SK-N-SH (cell line): ENCODE measurements at regions not wholly inside any gene's neighbourhood (a gene's known extent, or its start where the extent isn't known, plus 50 kb on each side); places are given as distances from the start of the nearest gene placed in this dataset.

Experiments
- CTCF ChIA-PET: fragments of 300-600, 350-600 bp; formaldehyde crosslinking; extraction: SDS; loops from one replicate; lab custom pipeline; 2021; lab: Yijun Ruan, JAX
- POLR2A ChIA-PET: fragments of 350-600 bp; sonication (Branson Sonifier 250); formaldehyde crosslinking; extraction: SDS; loops from one replicate; lab custom pipeline; 2020; ENCODE audit warnings: antibody characterized with exemption, inconsistent platforms; lab: Yijun Ruan, JAX
- DNase-seq: peaks from one replicate; pipeline ENCODE4 v3.0.0; 2012
- H2AFZ ChIP-seq: fragments of 200-600 bp; sonication (generic); 2 replicates; pipeline ENCODE4 v1.8.1; 2016; ENCODE audit warnings: antibody characterized with exemption, mild to moderate bottlenecking, low read depth
- H3F3A ChIP-seq: fragments of 200-600 bp; sonication (generic); replicated peaks from 2 replicates; pipeline ENCODE3; 2016; ENCODE audit warnings: antibody characterized with exemption, mild to moderate bottlenecking; ENCODE audit not compliant: insufficient read depth
- H3K27ac ChIP-seq, 2 experiments: fragments of 200-500 bp in 1 of 2; fragments of 200-600 bp in 1 of 2; sonication (Bioruptor generic) in 1 of 2; sonication (generic), shearing (Covaris generic) in 1 of 2; 2 replicates each; pipeline versions ENCODE4 v1.5.1 to v1.6.1; 2014 to 2016; ENCODE audit warnings: low read depth in 2 of 2, inconsistent platforms in 1 of 2, low read length in 1 of 2, mild to moderate bottlenecking in 1 of 2, mixed read lengths in 1 of 2
- H3K27me3 ChIP-seq: fragments of 200-600 bp; sonication (generic), shearing (Covaris generic); 2 replicates; pipeline ENCODE4 v1.6.1; 2016; ENCODE audit warnings: mixed run types; ENCODE audit not compliant: insufficient read depth
- H3K36me3 ChIP-seq, 2 experiments: fragments of 200-500 bp in 1 of 2; fragments of 200-600 bp in 1 of 2; sonication (Bioruptor generic) in 1 of 2; sonication (generic) in 1 of 2; replicated peaks in 1 of 2; 2 replicates each; pipeline versions ENCODE3 to v1.5.1; 2014 to 2016; ENCODE audit warnings: low read length in 1 of 2, mild to moderate bottlenecking in 1 of 2; ENCODE audit not compliant: insufficient read depth in 2 of 2, control insufficient read depth in 1 of 2
- H3K4me1 ChIP-seq, 2 experiments: fragments of 200-500 bp in 1 of 2; fragments of 200-600 bp in 1 of 2; sonication (Bioruptor generic) in 1 of 2; sonication (generic), shearing (Covaris generic) in 1 of 2; 2 replicates each; pipeline versions ENCODE4 v1.5.1 to v1.6.1; 2014 to 2016; ENCODE audit warnings: low read depth in 1 of 2, low read length in 1 of 2, mixed run types in 1 of 2; ENCODE audit not compliant: insufficient read depth in 2 of 2, control insufficient read depth in 1 of 2
- H3K4me2 ChIP-seq: fragments of 200-600 bp; sonication (generic), shearing (Covaris generic); 2 replicates; pipeline ENCODE4 v1.6.1; 2017; ENCODE audit warnings: mixed run types
- H3K4me3 ChIP-seq, 2 experiments: fragments of 200-500 bp in 1 of 2; fragments of 200-600 bp in 1 of 2; sonication (Bioruptor generic) in 1 of 2; sonication (generic), shearing (Covaris generic) in 1 of 2; 2 replicates each; pipeline versions ENCODE4 v1.5.1 to v1.8.1; 2014 to 2016; ENCODE audit warnings: low read depth in 2 of 2, inconsistent platforms in 1 of 2, low read length in 1 of 2, mild to moderate bottlenecking in 1 of 2, mixed read lengths in 1 of 2, moderate library complexity in 1 of 2
- H3K79me2 ChIP-seq: fragments of 200-600 bp; sonication (generic); 2 replicates; pipeline ENCODE4 v1.8.1; 2017; ENCODE audit warnings: mild to moderate bottlenecking; ENCODE audit not compliant: insufficient read depth
- H3K9ac ChIP-seq: fragments of 200-600 bp; sonication (generic); 2 replicates; pipeline ENCODE4 v1.6.1; 2017; ENCODE audit warnings: mixed run types
- H3K9me2 ChIP-seq: fragments of 200-600 bp; sonication (generic); 2 replicates; pipeline ENCODE4 v1.6.1; 2017; ENCODE audit warnings: mixed run types
- H3K9me3 ChIP-seq: fragments of 200-600 bp; sonication (generic); 2 replicates; pipeline ENCODE4 v1.6.1; 2017; ENCODE audit warnings: mixed run types, mild to moderate bottlenecking, moderate library complexity
- H4K20me1 ChIP-seq: fragments of 200-600 bp; sonication (generic); 2 replicates; pipeline ENCODE4 v1.6.1; 2017; ENCODE audit warnings: mild to moderate bottlenecking, mixed run types; ENCODE audit not compliant: insufficient read depth
- CTCF ChIP-seq: fragments of 200-600 bp; sonication (generic); IDR thresholded peaks from 2 replicates; pipeline ENCODE4 v1.6.1; 2017; ENCODE audit warnings: antibody characterized with exemption, mild to moderate bottlenecking, moderate library complexity
- EZH2phosphoT487 ChIP-seq: fragments of 200-600 bp; sonication (generic); IDR thresholded peaks from 2 replicates; pipeline ENCODE4 v1.6.1; 2017; ENCODE audit warnings: low read depth, mixed run types, mild to moderate bottlenecking, antibody characterized with exemption, moderate library complexity, borderline replicate concordance
- FOXJ3 ChIP-seq: sonication (generic); formaldehyde crosslinking; IDR thresholded peaks from 2 replicates; pipeline ENCODE4 v1.5.1; 2020; ENCODE audit warnings: mild to moderate bottlenecking, missing genetic modification reagents
- FOXM1 ChIP-seq: IDR thresholded peaks from 2 replicates; pipeline ENCODE4 v1.4.0; 2012; ENCODE audit warnings: low read depth, mild to moderate bottlenecking
- JUND ChIP-seq: IDR thresholded peaks from 2 replicates; pipeline ENCODE4 v1.4.0; 2012
- RAD21 ChIP-seq: IDR thresholded peaks from 2 replicates; pipeline ENCODE4 v1.6.1; 2012; ENCODE audit warnings: mild to moderate bottlenecking, low read length
- RXRA ChIP-seq: IDR thresholded peaks from 2 replicates; pipeline ENCODE4 v1.4.0; 2012; ENCODE audit warnings: low read depth, mild to moderate bottlenecking, borderline replicate concordance
- TAF1 ChIP-seq: IDR thresholded peaks from 2 replicates; pipeline ENCODE4 v1.6.1; 2012; ENCODE audit warnings: low read depth, mild to moderate bottlenecking, low read length, moderate library complexity, borderline replicate concordance
- USF1 ChIP-seq: IDR thresholded peaks from 2 replicates; pipeline ENCODE4 v1.4.0; 2012; ENCODE audit warnings: low read depth, borderline replicate concordance
- YY1 ChIP-seq: IDR thresholded peaks from 2 replicates; pipeline ENCODE4 v1.4.0; 2012; ENCODE audit warnings: low read depth, mild to moderate bottlenecking
- ZBTB33 ChIP-seq: IDR thresholded peaks from 2 replicates; pipeline ENCODE4 v1.4.0; 2012; ENCODE audit warnings: low read depth, borderline replicate concordance
- WGBS: methylation state at CpG from one replicate; pipeline ENCODE4 v1.1.6; 2017; ENCODE audit warnings: low lambda C conversion rate; 5-methylcytosine and 5-hydroxymethylcytosine counted together

GRCh38 chr4:176921256-176921655 lies 128.5 kb upstream of the VEGFC start:
- Histone ChIP-seq H3K9ac (peak overlapping the region; percentile 16; the same call in 1 of the 2 replicates), H3K27me3 (no peaks in the 10 kb centered on the region), H3F3A (peaks cover 47% of the 10 kb centered on the region), H4K20me1 (no peaks in the 10 kb centered on the region), H3K4me1 (peaks cover 0 to 20% of the 10 kb centered on the region in 2 experiments; a peak in 2 of 4 replicates), H3K36me3 (peaks cover 0 to 13% of the 10 kb centered on the region in 2 experiments), H3K4me3 (no peak overlapping the region), H3K9me3 (peaks cover 12% of the 10 kb centered on the region; the same call in 1 of the 2 replicates), H3K79me2 (0 out of 2 replicates have a peak, but pooled peaks cover 6% of the 10 kb centered on the region), H3K27ac (peak overlapping the region; percentile 81 to 87; a peak in 3 of 4 replicates), H3K9me2 (no peaks in the 10 kb centered on the region), H3K4me2 (peak overlapping the region; percentile 24), H2AFZ (peak overlapping the region; percentile 87; the same call in 1 of the 2 replicates)
- ChIA-PET POLR2A (no interaction called here), CTCF (no interaction called here)
- DNase-seq = no peak
- TF ChIP-seq YY1 (no peak), CTCF (peak; percentile 11; the same call in 1 of the 2 replicates)
- WGBS = 39% methylated on average over 4 of the region's 4 CpGs

- Histone ChIP-seq H3K36me3 (peaks cover 0 to 2% of the 10 kb centered on the region in 2 experiments), H3K9me3 (no peaks in the 10 kb centered on the region), H3K4me3 (no peak overlapping the region), H4K20me1 (no peaks in the 10 kb centered on the region), H3F3A (peaks cover 64% of the 10 kb centered on the region), H2AFZ (peak overlapping the region; percentile 71; the same call in 1 of the 2 replicates), H3K4me2 (no peak overlapping the region), H3K4me1 (peaks cover 0 to 20% of the 10 kb centered on the region in 2 experiments; a peak in 2 of 4 replicates), H3K9me2 (no peaks in the 10 kb centered on the region), H3K27ac (peak overlapping the region in 1 of 2 experiments; percentile 87; a peak in 3 of 4 replicates), H3K9ac (peak overlapping the region; percentile 26; the same call in 1 of the 2 replicates), H3K79me2 (0 out of 2 replicates have a peak, but pooled peaks cover 6% of the 10 kb centered on the region), H3K27me3 (no peaks in the 10 kb centered on the region)
- POLR2A ChIA-PET = no interaction called here
- CTCF ChIA-PET = no interaction called here
- no peak for DNase-seq
- no peak for TF ChIP-seq USF1
- TF ChIP-seq TAF1 = no peak
- no peak for TF ChIP-seq RAD21
- TF ChIP-seq EZH2phosphoT487 = no peak
- TF ChIP-seq RXRA = no peak
- no peak for TF ChIP-seq FOXJ3 (CRISPR knock-in tag)
- no peak for TF ChIP-seq JUND
- no peak for TF ChIP-seq ZBTB33
- TF ChIP-seq FOXM1 = no peak
- WGBS = 90% methylated on average over 4 of the region's 4 CpGs
Measured at GRCh38 chr4:176924238-176924637, 131.5 kb upstream of the VEGFC start.
